ENCODE measurements at regions not wholly inside any gene's neighbourhood (a gene's known extent, or its start where the extent isn't known, plus 50 kb on each side); places are given as distances from the start of the nearest gene placed in this dataset.

- no peak for TF ChIP-seq CTCF (IDR thresholded peaks at IDR 0.05)
- TF ChIP-seq REST (IDR thresholded peaks at IDR 0.05; ENCODE audit: insufficient read depth in 1 of 2, low read depth in 2 of 2, low read length in 1 of 2), result no peak
- TF ChIP-seq SIN3A (IDR thresholded peaks at IDR 0.05; ENCODE audit: borderline replicate concordance, insufficient read depth, low read depth, low read length), result no peak
These were observed 57.6 kb upstream of the RASA1 start for GRCh38 chr5:87210076-87210475.
